Amygdala (tissue), 56 donors: ENCODE measurements at regions not wholly inside any gene's neighbourhood (a gene's known extent, or its start where the extent isn't known, plus 50 kb on each side); places are given as distances from the start of the nearest gene placed in this dataset.
A peak's percentile ranks its signal among the peaks of the same experiment; 100 is the strongest.

Experiments
- DNase-seq, 56 donors: peaks; one replicate each; lab custom pipeline; 2025; lab: John Stamatoyannopoulos, UW

GRCh38 chr19:30799865-30800755 lies 427.9 kb downstream of the ZNF536 start:
- peak in 23 of 56 donors; percentile 1 to 48 (median 10) for DNase-seq

GRCh38 chr19:30795727-30796126 lies 423.5 kb downstream of the ZNF536 start:
- no peak for DNase-seq

- no peak for DNase-seq
These were observed 420.6 kb downstream of the ZNF536 start for GRCh38 chr19:30792561-30793505.

GRCh38 chr19:30791088-30791487 lies 418.9 kb downstream of the ZNF536 start:
- no peak for DNase-seq

GRCh38 chr19:30790056-30790680 lies 418.0 kb downstream of the ZNF536 start:
- no peak for DNase-seq

- no peak for DNase-seq
These were observed 416.1 kb downstream of the ZNF536 start for GRCh38 chr19:30788105-30788765.

GRCh38 chr19:30785458-30786137 lies 413.4 kb downstream of the ZNF536 start:
- DNase-seq, result no peak

- DNase-seq, result peak in 25 of 56 donors; percentile 1 to 46 (median 7)
These were observed 412.8 kb downstream of the ZNF536 start for GRCh38 chr19:30784850-30785457.

- peak in 1 of 56 donors; percentile 5 for DNase-seq
These were observed 411.8 kb downstream of the ZNF536 start for GRCh38 chr19:30783936-30784335.

- no peak for DNase-seq
These were observed 411.0 kb downstream of the ZNF536 start for GRCh38 chr19:30783212-30783611.

GRCh38 chr19:30781519-30781918 lies 409.3 kb downstream of the ZNF536 start:
- DNase-seq, result no peak

- DNase-seq, result no peak
These were observed 408.9 kb downstream of the ZNF536 start for GRCh38 chr19:30781047-30781446.

GRCh38 chr19:30780456-30780855 lies 408.3 kb downstream of the ZNF536 start:
- DNase-seq, result no peak

GRCh38 chr19:30780032-30780431 lies 407.8 kb downstream of the ZNF536 start:
- no peak for DNase-seq

- DNase-seq, result no peak
These were observed 407.0 kb downstream of the ZNF536 start for GRCh38 chr19:30778961-30779715.

GRCh38 chr19:30778061-30778460 lies 405.9 kb downstream of the ZNF536 start:
- no peak for DNase-seq

- no peak for DNase-seq
These were observed 403.8 kb downstream of the ZNF536 start for GRCh38 chr19:30775956-30776355.

- no peak for DNase-seq
These were observed 402.1 kb downstream of the ZNF536 start for GRCh38 chr19:30774252-30774766.
